ENCODE measurements at regions not wholly inside any gene's neighbourhood (a gene's known extent, or its start where the extent isn't known, plus 50 kb on each side); places are given as distances from the start of the nearest gene placed in this dataset.

GRCh38 chr14:51436630-51437029 is 196.6 kb downstream of the TMX1 start (continued):
- TF ChIP-seq ZNF614 (CRISPR knock-in tag; IDR thresholded peaks at IDR 0.05; ENCODE audit: borderline replicate concordance) (no peak), ZNF549 (CRISPR knock-in tag; IDR thresholded peaks at IDR 0.05) (no peak), ZSCAN25 (CRISPR knock-in tag; IDR thresholded peaks at IDR 0.05) (no peak), SMARCC2 (IDR thresholded peaks at IDR 0.05) (no peak), AGO1 (IDR thresholded peaks at IDR 0.05; ENCODE audit: low read depth, low read length, poor library complexity, severe bottlenecking) (no peak), SAP130 (CRISPR knock-in tag; IDR thresholded peaks at IDR 0.05; ENCODE audit: low read depth) (no peak), SOX13 (IDR thresholded peaks at IDR 0.05) (no peak), SOX13 (CRISPR knock-in tag; conservative IDR thresholded peaks at IDR 0.05 in 1 of 2, IDR thresholded peaks at IDR 0.05 in 1 of 2) (no peak), FOSL2 (CRISPR knock-in tag; IDR thresholded peaks at IDR 0.05) (no peak)

DNA sequence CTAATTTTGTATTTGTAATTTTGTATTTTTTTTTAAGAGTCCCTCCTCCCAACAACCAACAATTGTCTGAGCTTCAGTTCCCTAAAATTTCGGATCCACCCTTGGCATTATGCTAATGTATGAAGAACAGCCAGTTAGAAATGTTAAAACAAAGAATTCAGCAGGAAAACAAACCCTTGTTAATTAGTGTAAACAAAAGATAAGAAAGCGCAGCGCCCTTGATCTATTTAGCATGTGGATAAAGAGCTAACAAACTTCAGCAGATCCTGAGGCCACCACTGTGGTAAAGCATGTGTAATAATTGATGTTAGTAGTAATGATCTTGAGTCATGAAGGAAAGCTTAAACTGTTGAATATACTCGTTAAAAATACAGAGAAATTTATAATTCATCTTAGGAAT is 199.8 kb downstream of the TMX1 start:
- intact Hi-C loops (cut with micrococcal nuclease; ENCODE audit: unreplicated experiment) (no loop called here), in situ Hi-C loops (cut with HindIII; ENCODE audit: extremely low pct_ligation_motif_present, low pct_unique_long_range_greater_than_20kb) (no loop called here)
- DNase-seq (ENCODE audit: low spot score) (no peak), ATAC-seq (no peak), FAIRE-seq (no peak)
- TF ChIP-seq FOXC1 (CRISPR knock-in tag; IDR thresholded peaks at IDR 0.05; ENCODE audit: borderline replicate concordance), result no peak
- TF ChIP-seq ZNF547 (CRISPR knock-in tag; IDR thresholded peaks at IDR 0.05), result no peak
- no peak for TF ChIP-seq ZNF280D (CRISPR knock-in tag; IDR thresholded peaks at IDR 0.05)
- no peak for TF ChIP-seq FOXK2 (IDR thresholded peaks at IDR 0.05)
- no peak for TF ChIP-seq SATB2 (CRISPR knock-in tag; IDR thresholded peaks at IDR 0.05)
- H3K9me3 ChIP-seq (ENCODE audit: low read length), result no peaks in the 10 kb centered on the region
- POLR2A ChIA-PET, result no interaction called here
- no peak overlapping the region for H3K4me3 ChIP-seq (replicated peaks in 1 of 3; ENCODE audit: insufficient read depth in 1 of 3, low read depth in 2 of 3, low read length in 3 of 3)
- H4K20me1 ChIP-seq (ENCODE audit: insufficient read depth, low read length), result no peaks in the 10 kb centered on the region
- no peaks in the 10 kb centered on the region for H3K79me2 ChIP-seq (ENCODE audit: insufficient read depth, low read length)
- BruUV-seq (replicated peaks), result no TSS peak
- WGBS (ENCODE audit: low lambda C conversion rate), result 0% methylated on average over 4 of the region's 4 CpGs
- H3K27ac ChIP-seq (ENCODE audit: extremely low read length, insufficient read depth, low read length), result no peak overlapping the region
- no peaks in the 10 kb centered on the region for H3K36me3 ChIP-seq (replicated peaks in 1 of 2; ENCODE audit: control insufficient read depth in 1 of 2, insufficient read depth in 2 of 2, low read length in 2 of 2)
- H3K4me2 ChIP-seq (ENCODE audit: low read depth, low read length), result no peak overlapping the region
- H2AFZ ChIP-seq (ENCODE audit: low read length), result no peak overlapping the region
- no peak overlapping the region for H3K9ac ChIP-seq (ENCODE audit: insufficient read depth, low read depth, low read length)
- H3K27me3 ChIP-seq (ENCODE audit: control insufficient read depth in 1 of 2, insufficient read depth in 2 of 2, low read length in 2 of 2), result no peaks in the 10 kb centered on the region
- CTCF ChIA-PET (ENCODE audit: low intra/inter-chr PET ratio, low total read pairs), result no interaction called here
- no peaks in the 10 kb centered on the region for H3K4me1 ChIP-seq (ENCODE audit: insufficient read depth, low read length)

All from HepG2 (cell line).